ENCODE measurements at regions not wholly inside any gene's neighbourhood (a gene's known extent, or its start where the extent isn't known, plus 50 kb on each side); places are given as distances from the start of the nearest gene placed in this dataset.

- H3K27ac ChIP-seq: no peak overlapping the region
- no peak overlapping the region for H3K4me3 ChIP-seq
- no peak for DNase-seq
- H3K4me1 ChIP-seq: no peaks in the 10 kb centered on the region
- no peaks in the 10 kb centered on the region for H3K27me3 ChIP-seq
- TF ChIP-seq POLR2A (IDR thresholded peaks at IDR 0.05): no peak
- TF ChIP-seq CTCF (IDR thresholded peaks at IDR 0.05): no peak
- no peaks in the 10 kb centered on the region for H3K9me3 ChIP-seq
- intact Hi-C loops (cut with DNase I; ENCODE audit: low total_unique reads): no loop called here
- no peaks in the 10 kb centered on the region for H3K36me3 ChIP-seq (ENCODE audit: low read depth, missing control alignments)
Observed at GRCh38 chr11:88387957-88388356, 50.4 kb upstream of the CTSC start.

All from testis (tissue), 2 donors.